ENCODE measurements at regions not wholly inside any gene's neighbourhood (a gene's known extent, or its start where the extent isn't known, plus 50 kb on each side); places are given as distances from the start of the nearest gene placed in this dataset.

DNA sequence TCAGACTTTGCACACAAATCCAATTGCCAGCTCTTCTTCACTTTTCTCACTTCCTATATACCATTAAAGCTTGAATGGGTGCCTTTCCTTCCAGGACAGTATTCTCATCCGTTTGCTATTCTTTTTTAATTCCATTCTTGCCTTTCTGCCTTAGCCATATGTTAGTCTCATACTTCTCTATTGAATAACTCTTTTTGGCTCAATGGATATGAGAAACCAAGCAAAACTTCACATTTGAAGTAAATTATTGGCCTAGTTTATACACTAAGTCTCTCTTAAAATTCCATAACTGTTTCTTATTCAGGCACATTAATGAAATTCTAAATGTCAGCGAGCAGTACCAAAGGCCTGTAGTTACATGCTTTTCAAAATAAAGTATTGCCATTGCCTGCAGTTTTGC is 129.6 kb upstream of the FRY start:
- ChIA-PET CTCF (interaction anchor here (2.7 kb wide), 1 partner anchor 8 kb away, joined by 15 read pairs; no protein-coding TSS in a partner anchor), POLR2A (no interaction called here)
- Mint-ChIP-seq H3K4me3 (no peak overlapping the region), H3K4me1 (ENCODE audit: low read depth) (peaks cover 32% of the 10 kb centered on the region), H3K27me3 (no peaks in the 10 kb centered on the region), H3K27ac (no peak overlapping the region), H3K9me3 (no peaks in the 10 kb centered on the region), H3K36me3 (no peaks in the 10 kb centered on the region)
- DNase-seq: no peak
- intact Hi-C loops (cut with micrococcal nuclease): no loop called here

DNA sequence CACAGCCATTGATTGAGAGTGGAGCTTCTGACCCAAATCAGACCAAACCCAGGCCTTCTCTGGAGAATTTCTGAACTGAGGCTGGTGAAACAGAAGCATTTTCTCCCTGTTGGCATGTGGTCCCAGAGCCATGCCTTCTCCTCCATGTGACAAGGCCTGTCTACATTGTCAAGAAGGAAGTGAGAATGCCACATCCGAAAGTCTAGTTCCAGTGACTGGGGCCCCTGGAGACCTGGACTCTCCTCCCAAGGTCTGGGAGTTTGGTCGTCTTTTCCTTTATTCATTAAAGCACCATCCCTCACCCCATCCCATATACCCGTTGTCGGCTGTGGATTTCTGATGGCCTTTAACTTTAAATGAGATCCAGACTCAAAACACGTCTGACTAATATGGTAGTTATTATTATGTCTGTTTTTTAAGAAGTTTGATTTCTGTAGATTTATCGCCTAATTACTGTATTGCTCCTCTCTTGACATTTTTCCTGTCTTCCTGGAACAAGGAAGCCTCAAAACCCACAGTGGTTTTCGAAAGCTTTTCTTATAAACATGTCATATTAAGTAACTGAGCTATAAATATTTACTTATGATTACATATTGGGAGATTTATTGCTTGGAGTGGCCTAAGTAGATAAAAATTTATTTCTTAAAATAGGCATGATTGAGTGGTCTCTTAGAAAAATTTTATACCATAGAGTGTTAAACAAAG is 128.3 kb upstream of the FRY start:
- ChIA-PET CTCF (interaction anchor here (1.1 kb wide), 1 partner anchor 9 kb away, joined by 3 read pairs; no protein-coding TSS in a partner anchor), POLR2A (no interaction called here)
- Mint-ChIP-seq H3K27me3 (no peaks in the 10 kb centered on the region), H3K27ac (no peak overlapping the region), H3K36me3 (no peaks in the 10 kb centered on the region), H3K9me3 (no peaks in the 10 kb centered on the region), H3K4me1 (ENCODE audit: low read depth) (peaks cover 29% of the 10 kb centered on the region), H3K4me3 (no peak overlapping the region)
- intact Hi-C loops (cut with micrococcal nuclease): no loop called here
- no peak for DNase-seq

DNA sequence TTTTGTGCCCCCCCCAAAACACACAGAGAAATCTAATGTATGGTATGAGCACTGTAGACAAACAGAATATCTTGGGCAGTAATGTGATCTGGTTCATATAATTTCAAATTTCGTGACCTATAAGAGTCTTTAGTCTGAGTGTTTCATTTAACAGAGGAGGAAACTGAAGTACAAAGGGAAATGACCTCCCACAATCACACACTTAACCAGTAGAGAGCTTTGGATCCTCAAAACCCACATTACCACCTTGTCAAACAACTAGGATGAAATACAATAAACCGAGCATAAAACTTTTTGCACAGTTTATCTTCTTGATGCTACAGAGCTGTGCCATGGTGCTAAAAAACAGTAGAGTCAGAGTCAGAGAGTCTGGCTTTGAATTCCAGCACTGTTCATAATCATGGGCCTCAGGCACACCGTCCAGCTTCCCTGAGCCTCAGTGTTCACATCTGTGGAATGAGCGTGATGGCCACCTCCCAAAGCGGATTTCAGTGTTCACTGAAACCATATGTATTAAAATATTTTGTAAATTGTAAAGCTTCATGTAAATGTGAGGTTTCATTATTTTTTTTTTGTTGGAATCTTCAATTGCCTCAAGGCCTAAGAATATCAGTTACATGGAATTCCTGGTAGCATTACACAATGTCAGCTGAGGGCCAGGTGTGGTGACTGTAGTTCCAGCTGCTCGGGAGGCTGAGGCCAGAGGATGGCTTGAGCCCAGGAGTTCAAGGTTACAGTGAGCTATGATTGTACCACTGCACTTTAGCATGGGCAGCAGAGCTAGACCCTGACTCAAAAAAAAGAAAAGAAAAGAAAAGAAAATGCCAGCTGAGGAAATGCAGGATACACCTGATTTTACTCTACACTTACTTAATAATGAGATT is 126.4 kb upstream of the FRY start:
- Mint-ChIP-seq H3K36me3 (no peaks in the 10 kb centered on the region), H3K4me3 (no peak overlapping the region), H3K9me3 (no peaks in the 10 kb centered on the region), H3K27me3 (no peaks in the 10 kb centered on the region), H3K4me1 (ENCODE audit: low read depth) (peaks cover 29% of the 10 kb centered on the region), H3K27ac (no peak overlapping the region)
- CTCF ChIA-PET: interaction anchor here (0.6 to 1.7 kb wide), 5 partner anchors 15 to 260 kb away, joined by 3 to 4 read pairs (median 4); no protein-coding TSS in a partner anchor
- no peak for DNase-seq
- intact Hi-C loops (cut with micrococcal nuclease): no loop called here
- POLR2A ChIA-PET: interaction anchor here (0.9 kb wide), 1 partner anchor 9 kb away, joined by 3 read pairs; no protein-coding TSS in a partner anchor

DNA sequence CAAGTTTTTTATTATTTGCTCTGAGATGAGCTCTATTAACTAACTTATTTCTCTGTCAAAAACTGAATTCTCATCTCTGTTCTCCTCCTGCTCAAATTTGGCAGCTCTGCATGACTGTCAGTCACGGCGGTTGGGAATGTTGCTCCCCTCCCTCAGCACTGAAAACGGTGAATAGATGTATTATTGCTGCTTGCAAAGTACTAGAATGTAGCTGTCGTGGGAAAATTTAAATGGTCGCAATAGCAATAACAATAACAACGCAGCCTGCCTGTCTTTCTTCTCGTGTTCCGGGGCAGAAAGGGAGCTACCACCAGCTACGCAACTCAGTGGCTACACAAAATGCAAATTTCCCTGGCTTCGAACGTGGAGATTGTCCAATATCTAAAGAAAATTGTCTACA is 125.6 kb upstream of the FRY start:
- H3K27ac Mint-ChIP-seq: no peak overlapping the region
- intact Hi-C loops (cut with micrococcal nuclease): no loop called here
- no peak for DNase-seq
- no peaks in the 10 kb centered on the region for H3K27me3 Mint-ChIP-seq
- no peak overlapping the region for H3K4me3 Mint-ChIP-seq
- CTCF ChIA-PET: interaction anchor here (0.6 to 1.7 kb wide), 4 partner anchors 14 to 259 kb away, joined by 3 to 4 read pairs (median 4); no protein-coding TSS in a partner anchor
- POLR2A ChIA-PET: interaction anchor here (0.9 kb wide), 1 partner anchor 8 kb away, joined by 3 read pairs; no protein-coding TSS in a partner anchor
- H3K36me3 Mint-ChIP-seq: no peaks in the 10 kb centered on the region
- H3K4me1 Mint-ChIP-seq (ENCODE audit: low read depth): peaks cover 29% of the 10 kb centered on the region
- no peaks in the 10 kb centered on the region for H3K9me3 Mint-ChIP-seq

DNA sequence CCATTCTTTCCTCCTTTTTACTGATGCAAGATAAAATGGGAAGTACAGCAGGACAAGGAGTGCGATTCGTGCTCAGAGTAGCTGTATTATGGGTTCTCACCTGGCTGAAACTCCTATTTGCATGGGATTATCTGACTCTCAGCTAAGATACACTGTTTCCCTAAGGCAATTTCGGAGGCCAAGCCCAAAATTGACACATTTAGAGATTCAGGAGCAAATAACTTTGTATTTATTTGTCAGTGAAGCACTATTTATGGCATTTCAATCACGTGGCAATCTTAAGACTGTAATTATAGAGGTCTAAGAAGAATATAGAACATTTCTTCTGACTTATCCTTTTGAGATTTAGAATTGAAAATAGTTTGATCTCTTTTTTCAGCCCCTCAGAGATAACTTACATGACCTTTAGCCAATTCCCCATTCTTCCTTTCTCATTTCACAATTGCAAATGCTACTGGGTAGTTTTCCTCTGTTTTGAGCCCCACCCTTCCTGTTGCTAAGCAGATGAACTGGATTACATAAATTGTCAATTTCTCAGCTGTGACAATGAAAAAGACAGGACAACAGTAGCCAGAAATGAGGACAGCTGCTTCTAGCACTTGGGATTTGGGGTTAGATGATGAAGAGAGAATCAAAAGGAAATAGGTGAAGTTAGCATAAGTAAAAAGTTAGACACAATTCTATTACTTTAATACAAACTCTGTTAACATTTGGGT is 122.7 kb upstream of the FRY start:
- H3K4me1 Mint-ChIP-seq (ENCODE audit: low read depth): peaks cover 17% of the 10 kb centered on the region
- POLR2A ChIA-PET: no interaction called here
- no peak for DNase-seq
- no peaks in the 10 kb centered on the region for H3K36me3 Mint-ChIP-seq
- CTCF ChIA-PET: interaction anchor here (0.7 to 2.3 kb wide), 15 partner anchors 11 to 733 kb away, joined by 3 to 30 read pairs (median 4); partner anchors contain the start of gene FRY
- no peaks in the 10 kb centered on the region for H3K27me3 Mint-ChIP-seq
- no peak overlapping the region for H3K27ac Mint-ChIP-seq
- intact Hi-C loops (cut with micrococcal nuclease): no loop called here
- no peak overlapping the region for H3K4me3 Mint-ChIP-seq
- H3K9me3 Mint-ChIP-seq: no peaks in the 10 kb centered on the region

DNA sequence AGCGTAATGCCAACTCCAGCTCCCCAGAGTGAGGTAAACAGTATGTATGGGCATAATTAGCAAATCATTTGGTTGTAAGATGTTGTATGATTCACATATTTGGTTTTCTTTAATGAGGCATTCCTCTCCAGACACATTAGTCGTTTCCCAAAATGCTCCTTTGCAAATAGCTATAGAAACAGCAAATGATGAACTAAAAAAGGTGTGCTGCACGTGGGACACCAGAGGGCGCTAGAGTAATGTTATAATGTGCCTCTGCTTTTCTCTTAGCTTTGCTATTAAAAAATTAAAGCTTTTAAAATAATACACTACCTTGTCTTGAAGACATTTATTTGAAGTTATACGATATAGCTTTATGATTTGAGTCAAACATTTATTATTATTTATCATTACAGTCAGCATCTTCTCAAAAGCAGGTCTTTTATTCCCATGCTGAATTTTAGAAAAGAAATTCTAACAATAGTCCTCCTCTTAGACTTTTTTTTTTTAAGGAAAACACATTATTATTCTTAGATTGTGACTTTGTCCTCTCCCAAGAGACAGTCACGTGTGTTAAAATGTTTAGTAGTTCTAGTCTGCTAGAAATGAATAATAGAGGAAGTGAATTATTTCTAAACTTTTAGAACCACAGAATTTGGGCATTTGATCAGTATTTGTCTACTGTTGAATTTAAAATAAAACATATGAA is 121.6 kb upstream of the FRY start:
- no peaks in the 10 kb centered on the region for H3K36me3 Mint-ChIP-seq
- no peaks in the 10 kb centered on the region for H3K9me3 Mint-ChIP-seq
- ChIA-PET POLR2A (interaction anchor here (1.1 kb wide), 1 partner anchor 405 kb away, joined by 3 read pairs; the partner anchor contains the start of genes BRCA2 and ZAR1L), CTCF (interaction anchor here (0.6 to 2.3 kb wide), 48 partner anchors 9 to 900 kb away, joined by 3 to 30 read pairs (median 4); partner anchors contain the start of genes BRCA2, FRY and ZAR1L)
- peak; percentile 52 for DNase-seq
- H3K4me1 Mint-ChIP-seq (ENCODE audit: low read depth): peaks cover 9% of the 10 kb centered on the region
- H3K27me3 Mint-ChIP-seq: no peaks in the 10 kb centered on the region
- no peak overlapping the region for H3K4me3 Mint-ChIP-seq
- intact Hi-C loops (cut with micrococcal nuclease): loop anchor here (1.0 to 2.0 kb wide), 3 partner anchors 121 to 671 kb away; partner anchors contain the start of gene FRY
- H3K27ac Mint-ChIP-seq: no peak overlapping the region

DNA sequence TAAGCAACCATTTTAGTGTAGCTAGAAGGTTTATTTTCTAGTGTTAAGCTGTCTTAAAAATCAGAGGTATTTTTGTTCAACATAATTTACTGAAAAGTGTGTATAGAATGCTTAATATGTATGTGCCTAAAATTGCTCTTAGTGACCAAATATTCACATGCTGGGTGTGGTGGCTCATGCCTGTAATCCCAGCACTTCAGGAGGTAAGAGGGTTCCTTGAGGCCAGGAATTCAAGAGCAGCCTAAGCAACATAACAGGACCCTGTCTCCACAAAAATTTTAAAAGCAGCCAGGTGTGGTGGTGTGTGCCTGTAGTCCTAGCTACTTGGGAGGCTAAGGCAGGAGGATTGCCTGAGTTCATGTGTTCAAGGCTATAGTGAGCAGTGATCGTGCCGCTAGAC is 120.9 kb upstream of the FRY start:
- DNase-seq: no peak
- POLR2A ChIA-PET: interaction anchor here (1.1 kb wide), 1 partner anchor 405 kb away, joined by 3 read pairs; the partner anchor contains the start of genes BRCA2 and ZAR1L
- H3K4me1 Mint-ChIP-seq (ENCODE audit: low read depth): peaks cover 7% of the 10 kb centered on the region
- intact Hi-C loops (cut with micrococcal nuclease): loop anchor here (1.0 to 2.0 kb wide), 3 partner anchors 120 to 671 kb away; partner anchors contain the start of gene FRY
- H3K27me3 Mint-ChIP-seq: no peaks in the 10 kb centered on the region
- H3K9me3 Mint-ChIP-seq: no peaks in the 10 kb centered on the region
- CTCF ChIA-PET: interaction anchor here (0.6 to 2.3 kb wide), 41 partner anchors 9 to 731 kb away, joined by 3 to 30 read pairs (median 5); partner anchors contain the start of genes BRCA2, FRY and ZAR1L
- no peak overlapping the region for H3K4me3 Mint-ChIP-seq
- H3K27ac Mint-ChIP-seq: no peak overlapping the region
- no peaks in the 10 kb centered on the region for H3K36me3 Mint-ChIP-seq

DNA sequence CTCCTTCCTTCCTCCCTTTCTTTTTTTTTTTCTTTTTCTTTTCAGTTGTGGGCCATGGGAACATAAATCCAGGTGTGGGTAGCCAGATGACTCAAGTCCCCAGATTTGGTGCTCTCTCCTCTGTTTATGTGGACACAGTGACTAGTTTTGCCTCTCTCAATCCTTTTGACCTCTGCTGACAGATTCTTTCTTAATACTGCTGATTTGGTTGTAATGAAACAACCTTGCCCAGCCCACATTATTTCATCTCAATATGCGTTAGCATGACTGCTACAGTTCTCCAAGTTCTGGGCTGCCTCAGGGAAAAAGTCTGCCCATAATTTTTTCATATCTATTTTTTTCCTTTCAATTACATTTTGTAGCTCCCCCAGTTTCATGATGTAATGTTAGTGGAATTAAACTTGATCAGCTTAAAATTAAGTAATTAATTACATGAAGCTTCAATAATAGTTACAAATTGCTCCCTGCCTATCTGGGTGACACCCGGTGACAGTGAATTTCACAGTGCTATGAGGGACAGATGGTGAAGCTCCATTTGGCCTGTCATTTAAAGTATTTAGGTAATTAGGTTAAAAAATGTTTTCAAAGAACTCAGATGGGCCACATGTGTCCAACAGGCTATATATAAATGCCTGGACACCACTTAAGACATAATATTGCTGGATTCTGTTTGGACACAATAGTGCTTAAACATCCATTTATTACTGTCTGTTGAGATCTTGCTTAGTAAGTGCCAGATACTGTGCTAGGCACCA is 118.8 kb upstream of the FRY start:
- no peak overlapping the region for H3K27ac Mint-ChIP-seq
- no peaks in the 10 kb centered on the region for H3K9me3 Mint-ChIP-seq
- intact Hi-C loops (cut with micrococcal nuclease): no loop called here

DNA sequence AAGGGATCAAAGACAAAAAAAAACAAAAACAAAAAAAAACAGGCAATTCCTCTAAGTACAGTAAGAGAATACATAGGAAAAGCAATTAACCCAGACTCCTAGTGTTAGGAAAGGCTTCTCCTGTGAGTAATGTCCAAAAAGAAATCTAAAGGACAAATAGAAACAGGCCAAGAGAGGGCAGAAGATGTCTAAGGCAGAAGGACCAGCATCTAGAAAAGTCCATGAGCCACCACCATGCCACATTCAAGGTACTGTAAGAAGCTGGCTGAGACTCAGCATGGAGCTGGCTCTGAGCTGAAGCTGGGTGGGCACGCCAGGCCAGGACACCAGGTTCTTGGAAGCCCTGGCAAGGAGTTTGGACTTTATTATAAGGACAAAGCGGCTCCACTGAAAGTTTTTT is 118.1 kb upstream of the FRY start:
- intact Hi-C loops (cut with micrococcal nuclease): no loop called here
- CTCF ChIA-PET: interaction anchor here (1.3 to 1.4 kb wide), 2 partner anchors 10 kb away, joined by 3 to 5 read pairs; no protein-coding TSS in a partner anchor
- DNase-seq: no peak
- Mint-ChIP-seq H3K4me1 (ENCODE audit: low read depth) (peaks cover 7% of the 10 kb centered on the region), H3K27ac (no peak overlapping the region), H3K4me3 (no peak overlapping the region), H3K27me3 (no peaks in the 10 kb centered on the region), H3K9me3 (no peaks in the 10 kb centered on the region), H3K36me3 (no peaks in the 10 kb centered on the region)
- POLR2A ChIA-PET: no interaction called here

More for the DNA sequence above, 118.8 kb upstream of the FRY start:
- Mint-ChIP-seq H3K4me3 (no peak overlapping the region), H3K27me3 (no peaks in the 10 kb centered on the region), H3K4me1 (ENCODE audit: low read depth) (peaks cover 7% of the 10 kb centered on the region), H3K36me3 (no peaks in the 10 kb centered on the region)
- DNase-seq: no peak
- POLR2A ChIA-PET: no interaction called here
- CTCF ChIA-PET: interaction anchor here (1.3 to 1.4 kb wide), 2 partner anchors 9 to 11 kb away, joined by 3 to 5 read pairs; no protein-coding TSS in a partner anchor

DNA sequence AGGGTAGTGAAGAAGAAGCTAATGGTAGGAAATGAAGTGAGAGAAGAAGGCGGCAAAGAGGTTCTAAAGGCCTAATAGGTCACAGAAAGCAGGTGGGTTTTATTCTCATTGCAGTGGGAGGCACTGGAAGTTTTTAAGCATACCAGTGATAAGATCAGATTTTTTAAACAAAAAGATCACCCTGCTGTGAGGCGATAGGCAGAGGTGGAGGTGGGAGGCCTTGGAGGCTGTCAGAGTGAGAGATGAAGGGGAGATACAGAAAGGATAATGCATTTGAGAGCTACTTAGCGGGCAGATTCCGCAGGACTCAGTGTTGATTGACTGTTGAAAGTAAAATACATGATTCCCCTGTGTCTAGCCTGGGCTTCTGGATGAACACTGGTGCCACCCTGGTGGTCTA is 116.7 kb upstream of the FRY start:
- Mint-ChIP-seq H3K4me3 (no peak overlapping the region), H3K27me3 (no peaks in the 10 kb centered on the region), H3K4me1 (ENCODE audit: low read depth) (peaks cover 7% of the 10 kb centered on the region), H3K9me3 (no peaks in the 10 kb centered on the region), H3K36me3 (no peaks in the 10 kb centered on the region), H3K27ac (no peak overlapping the region)
- ChIA-PET CTCF (interaction anchor here (1.3 kb wide), 1 partner anchor 17 kb away, joined by 7 read pairs; no protein-coding TSS in a partner anchor), POLR2A (no interaction called here)
- DNase-seq: no peak
- intact Hi-C loops (cut with micrococcal nuclease): no loop called here

Data from activated CD4-positive, alpha-beta memory T cell treated with anti-CD3 and anti-CD28 coated beads for 36 hours (primary cell).